ENCODE measurements at regions not wholly inside any gene's neighbourhood (a gene's known extent, or its start where the extent isn't known, plus 50 kb on each side); places are given as distances from the start of the nearest gene placed in this dataset.

- no peaks in the 10 kb centered on the region for H3K36me3 ChIP-seq (ENCODE audit: insufficient read depth, low read length)
- no peak overlapping the region for H3K4me2 ChIP-seq (ENCODE audit: low read depth, low read length, poor library complexity, severe bottlenecking)
- H3K9me3 ChIP-seq (ENCODE audit: insufficient read depth, low read depth, low read length): no peaks in the 10 kb centered on the region
- H3K4me1 ChIP-seq (ENCODE audit: insufficient read depth, low read length, poor library complexity, severe bottlenecking): no peaks in the 10 kb centered on the region
- H4K20me1 ChIP-seq (ENCODE audit: insufficient read depth, low read length, poor library complexity, severe bottlenecking): no peaks in the 10 kb centered on the region
- peak overlapping the region; percentile 13; the same call in 1 of the 2 replicates for H2AFZ ChIP-seq (ENCODE audit: low read length)
- H3K79me2 ChIP-seq (ENCODE audit: insufficient read depth, low read length): no peaks in the 10 kb centered on the region
- H3K27me3 ChIP-seq (ENCODE audit: insufficient read depth, low read length, poor library complexity, severe bottlenecking): no peaks in the 10 kb centered on the region
- H3K9ac ChIP-seq (ENCODE audit: low read depth, low read length, poor library complexity, severe bottlenecking): no peak overlapping the region
- H3F3A ChIP-seq (ENCODE audit: low read depth): no peaks in the 10 kb centered on the region
- H3K4me3 ChIP-seq (ENCODE audit: low read length, poor library complexity, severe bottlenecking): no peak overlapping the region
- no peak for TF ChIP-seq EZH2phosphoT487 (IDR thresholded peaks at IDR 0.05; ENCODE audit: borderline replicate concordance)
- TF ChIP-seq CTCF (conservative IDR thresholded peaks at IDR 0.05; ENCODE audit: low read length): no peak
- H3K9me2 ChIP-seq (replicated peaks; ENCODE audit: low read depth, low read length): no peaks in the 10 kb centered on the region
Observed at GRCh38 chr4:162498168-162498567, 334.4 kb upstream of the FSTL5 start.

DNA sequence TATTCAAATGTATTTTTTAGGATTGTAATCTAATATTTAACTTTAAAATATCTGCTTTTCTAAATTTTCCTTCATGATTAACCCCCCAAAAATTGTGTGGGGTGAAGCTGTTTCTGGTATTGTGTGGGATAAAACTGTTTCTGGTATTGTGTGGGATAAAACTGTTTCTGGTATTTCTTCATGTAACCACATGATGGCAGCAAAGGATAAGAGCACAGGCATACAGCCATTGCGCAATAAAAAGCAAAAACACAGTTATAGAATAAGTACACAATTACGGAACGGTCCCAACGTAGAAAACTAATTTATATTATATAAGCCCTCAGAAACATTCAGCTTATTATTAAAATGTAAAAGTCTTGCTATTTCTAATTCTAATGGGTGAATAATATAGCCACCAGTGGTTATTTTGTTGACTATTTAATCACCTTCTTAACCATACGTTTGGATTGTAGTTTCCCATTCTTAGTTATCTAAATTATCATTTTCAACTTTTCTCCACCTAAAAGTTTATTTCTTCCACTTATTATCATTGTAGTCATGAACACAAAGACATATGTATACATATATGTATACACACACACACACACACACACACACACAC, 333.9 kb upstream of the FSTL5 start:
- Histone ChIP-seq H3K36me3 (ENCODE audit: insufficient read depth, low read length) (no peaks in the 10 kb centered on the region), H3F3A (ENCODE audit: low read depth) (no peaks in the 10 kb centered on the region), H4K20me1 (ENCODE audit: insufficient read depth, low read length, poor library complexity, severe bottlenecking) (no peaks in the 10 kb centered on the region), H3K4me1 (ENCODE audit: insufficient read depth, low read length, poor library complexity, severe bottlenecking) (no peaks in the 10 kb centered on the region), H3K9me3 (ENCODE audit: insufficient read depth, low read depth, low read length) (no peaks in the 10 kb centered on the region), H3K79me2 (ENCODE audit: insufficient read depth, low read length) (no peaks in the 10 kb centered on the region), H3K27me3 (ENCODE audit: insufficient read depth, low read length, poor library complexity, severe bottlenecking) (no peaks in the 10 kb centered on the region), H3K9me2 (replicated peaks; ENCODE audit: low read depth, low read length) (no peaks in the 10 kb centered on the region), H3K9ac (ENCODE audit: low read depth, low read length, poor library complexity, severe bottlenecking) (no peak overlapping the region), H3K4me3 (ENCODE audit: low read length, poor library complexity, severe bottlenecking) (no peak overlapping the region), H3K4me2 (ENCODE audit: low read depth, low read length, poor library complexity, severe bottlenecking) (no peak overlapping the region), H2AFZ (ENCODE audit: low read length) (peak overlapping the region; percentile 13; the same call in 1 of the 2 replicates)
- TF ChIP-seq CTCF (conservative IDR thresholded peaks at IDR 0.05; ENCODE audit: low read length) (peak; percentile 80), EZH2phosphoT487 (IDR thresholded peaks at IDR 0.05; ENCODE audit: borderline replicate concordance) (no peak)

- H3F3A ChIP-seq (ENCODE audit: low read depth): no peaks in the 10 kb centered on the region
- H3K4me3 ChIP-seq (ENCODE audit: low read length, poor library complexity, severe bottlenecking): no peak overlapping the region
- TF ChIP-seq CTCF (conservative IDR thresholded peaks at IDR 0.05; ENCODE audit: low read length) (no peak), EZH2phosphoT487 (IDR thresholded peaks at IDR 0.05; ENCODE audit: borderline replicate concordance) (no peak)
Observed at GRCh38 chr4:162494935-162495334, 331.1 kb upstream of the FSTL5 start.

More at GRCh38 chr4:162494935-162495334, 331.1 kb upstream of the FSTL5 start:
- Histone ChIP-seq H3K4me2 (ENCODE audit: low read depth, low read length, poor library complexity, severe bottlenecking) (no peak overlapping the region), H2AFZ (ENCODE audit: low read length) (no peak overlapping the region), H3K9me2 (replicated peaks; ENCODE audit: low read depth, low read length) (no peaks in the 10 kb centered on the region), H4K20me1 (ENCODE audit: insufficient read depth, low read length, poor library complexity, severe bottlenecking) (no peaks in the 10 kb centered on the region), H3K4me1 (ENCODE audit: insufficient read depth, low read length, poor library complexity, severe bottlenecking) (no peaks in the 10 kb centered on the region), H3K36me3 (ENCODE audit: insufficient read depth, low read length) (no peaks in the 10 kb centered on the region), H3K79me2 (ENCODE audit: insufficient read depth, low read length) (no peaks in the 10 kb centered on the region), H3K9me3 (ENCODE audit: insufficient read depth, low read depth, low read length) (no peaks in the 10 kb centered on the region), H3K27me3 (ENCODE audit: insufficient read depth, low read length, poor library complexity, severe bottlenecking) (no peaks in the 10 kb centered on the region), H3K9ac (ENCODE audit: low read depth, low read length, poor library complexity, severe bottlenecking) (no peak overlapping the region)

Data from Loucy (cell line).